ENCODE measurements at regions not wholly inside any gene's neighbourhood (a gene's known extent, or its start where the extent isn't known, plus 50 kb on each side); places are given as distances from the start of the nearest gene placed in this dataset.

GRCh38 chr11:46223252-46223513, 54.3 kb upstream of the CREB3L1 start:
- Histone ChIP-seq H2BK15ac (ENCODE audit: low read length) (no peak overlapping the region), H2AFZ (ENCODE audit: low read length) (no peak overlapping the region), H3K4me1 (ENCODE audit: control insufficient read depth in 2 of 2, insufficient read depth in 1 of 2, low read depth in 1 of 2, low read length in 2 of 2) (no peaks in the 10 kb centered on the region), H3K79me1 (ENCODE audit: low read depth, low read length) (no peaks in the 10 kb centered on the region), H2BK5ac (ENCODE audit: low read length) (no peak overlapping the region), H2AK5ac (ENCODE audit: low read depth, low read length) (no peak overlapping the region), H3K4ac (ENCODE audit: low read length) (no peak overlapping the region), H4K8ac (ENCODE audit: low read depth, low read length) (no peak overlapping the region), H3K36me3 (replicated peaks in 1 of 2; ENCODE audit: control insufficient read depth in 2 of 2, insufficient read depth in 2 of 2, low read length in 2 of 2) (no peaks in the 10 kb centered on the region), H3K9me3 (replicated peaks in 1 of 2; ENCODE audit: control insufficient read depth in 2 of 2, insufficient read depth in 1 of 2, low read depth in 1 of 2, low read length in 2 of 2) (peaks cover 0 to 1% of the 10 kb centered on the region in 2 donors), H2BK120ac (ENCODE audit: low read depth, low read length) (no peak overlapping the region), H3K23ac (ENCODE audit: low read depth, low read length, poor library complexity) (no peak overlapping the region), H3K14ac (ENCODE audit: low read length) (no peak overlapping the region), H3K18ac (ENCODE audit: low read length) (no peak overlapping the region), H3K27me3 (ENCODE audit: control insufficient read depth in 3 of 3, insufficient read depth in 3 of 3, low read depth in 1 of 3, low read length in 3 of 3) (no peaks in the 10 kb centered on the region), H3K4me3 (ENCODE audit: low read length in 2 of 2) (no peak overlapping the region), H3K27ac (replicated peaks; ENCODE audit: low read length) (no peak overlapping the region), H2BK12ac (ENCODE audit: low read length) (no peak overlapping the region), H3K9ac (ENCODE audit: low read depth, low read length, poor library complexity) (no peak overlapping the region), H4K91ac (ENCODE audit: low read depth, low read length, poor library complexity) (no peak overlapping the region), H3K4me2 (ENCODE audit: insufficient read depth, low read length, poor library complexity, severe bottlenecking) (no peak overlapping the region)
- WGBS, 2 donors (ENCODE audit: extremely low coverage in 2 of 2, insufficient read length in 2 of 2, insufficient replicate concordance in 1 of 2): no CpG with 5 or more reads among the region's 4 CpGs
- no peak for DNase-seq (ENCODE audit: low spot score)

- no peak for DNase-seq (ENCODE audit: low spot score)
- no peak overlapping the region for H2BK15ac ChIP-seq (ENCODE audit: low read length)
- no peak overlapping the region for H3K18ac ChIP-seq (ENCODE audit: low read length)
- H3K27ac ChIP-seq (replicated peaks; ENCODE audit: low read length): no peak overlapping the region
- H2AK5ac ChIP-seq (ENCODE audit: low read depth, low read length): no peak overlapping the region
- no peak overlapping the region for H3K9ac ChIP-seq (ENCODE audit: low read depth, low read length, poor library complexity)
- no peaks in the 10 kb centered on the region for H3K79me1 ChIP-seq (ENCODE audit: low read depth, low read length)
- H3K23ac ChIP-seq (ENCODE audit: low read depth, low read length, poor library complexity): no peak overlapping the region
- no peak overlapping the region for H2BK120ac ChIP-seq (ENCODE audit: low read depth, low read length)
- H4K91ac ChIP-seq (ENCODE audit: low read depth, low read length, poor library complexity): no peak overlapping the region
- no peak overlapping the region for H3K4me2 ChIP-seq (ENCODE audit: insufficient read depth, low read length, poor library complexity, severe bottlenecking)
- H3K4ac ChIP-seq (ENCODE audit: low read length): no peak overlapping the region
- no peak overlapping the region for H2BK5ac ChIP-seq (ENCODE audit: low read length)
- no CpG with 5 or more reads among the region's 5 CpGs for WGBS, 2 donors (ENCODE audit: extremely low coverage in 2 of 2, insufficient read length in 2 of 2, insufficient replicate concordance in 1 of 2)
- H3K4me3 ChIP-seq (ENCODE audit: low read length in 2 of 2): no peak overlapping the region
- no peaks in the 10 kb centered on the region for H3K27me3 ChIP-seq (ENCODE audit: control insufficient read depth in 3 of 3, insufficient read depth in 3 of 3, low read depth in 1 of 3, low read length in 3 of 3)
- no peak overlapping the region for H4K8ac ChIP-seq (ENCODE audit: low read depth, low read length)
- H2BK12ac ChIP-seq (ENCODE audit: low read length): no peak overlapping the region
- peak overlapping the region; percentile 17 for H2AFZ ChIP-seq (ENCODE audit: low read length)
- H3K36me3 ChIP-seq (replicated peaks in 1 of 2; ENCODE audit: control insufficient read depth in 2 of 2, insufficient read depth in 2 of 2, low read length in 2 of 2): no peaks in the 10 kb centered on the region
- peaks cover 0 to 1% of the 10 kb centered on the region in 2 donors for H3K9me3 ChIP-seq (replicated peaks in 1 of 2; ENCODE audit: control insufficient read depth in 2 of 2, insufficient read depth in 1 of 2, low read depth in 1 of 2, low read length in 2 of 2)
- H3K4me1 ChIP-seq (ENCODE audit: control insufficient read depth in 2 of 2, insufficient read depth in 1 of 2, low read depth in 1 of 2, low read length in 2 of 2): no peaks in the 10 kb centered on the region
- no peak overlapping the region for H3K14ac ChIP-seq (ENCODE audit: low read length)
Measured at GRCh38 chr11:46222490-46223251, 54.8 kb upstream of the CREB3L1 start.

- no peaks in the 10 kb centered on the region for H3K36me3 ChIP-seq (replicated peaks in 1 of 2; ENCODE audit: control insufficient read depth in 2 of 2, insufficient read depth in 2 of 2, low read length in 2 of 2)
- no peak overlapping the region for H2AFZ ChIP-seq (ENCODE audit: low read length)
- no peak overlapping the region for H3K23ac ChIP-seq (ENCODE audit: low read depth, low read length, poor library complexity)
- no peak overlapping the region for H3K4ac ChIP-seq (ENCODE audit: low read length)
- H3K18ac ChIP-seq (ENCODE audit: low read length): no peak overlapping the region
- no peak overlapping the region for H3K27ac ChIP-seq (replicated peaks; ENCODE audit: low read length)
- no peak overlapping the region for H3K14ac ChIP-seq (ENCODE audit: low read length)
- H2BK12ac ChIP-seq (ENCODE audit: low read length): no peak overlapping the region
- H2AK5ac ChIP-seq (ENCODE audit: low read depth, low read length): no peak overlapping the region
- no peak overlapping the region for H2BK120ac ChIP-seq (ENCODE audit: low read depth, low read length)
- H3K79me1 ChIP-seq (ENCODE audit: low read depth, low read length): no peaks in the 10 kb centered on the region
- no peaks in the 10 kb centered on the region for H3K4me1 ChIP-seq (ENCODE audit: control insufficient read depth in 2 of 2, insufficient read depth in 1 of 2, low read depth in 1 of 2, low read length in 2 of 2)
- H3K4me2 ChIP-seq (ENCODE audit: insufficient read depth, low read length, poor library complexity, severe bottlenecking): no peak overlapping the region
- peaks cover 0 to under 1% of the 10 kb centered on the region in 2 donors for H3K9me3 ChIP-seq (replicated peaks in 1 of 2; ENCODE audit: control insufficient read depth in 2 of 2, insufficient read depth in 1 of 2, low read depth in 1 of 2, low read length in 2 of 2)
- H4K8ac ChIP-seq (ENCODE audit: low read depth, low read length): no peak overlapping the region
- peaks cover 0 to 3% (median under 1%) of the 10 kb centered on the region in 3 experiments for H3K27me3 ChIP-seq (ENCODE audit: control insufficient read depth in 3 of 3, insufficient read depth in 3 of 3, low read depth in 1 of 3, low read length in 3 of 3)
- no peak overlapping the region for H3K4me3 ChIP-seq (ENCODE audit: low read length in 2 of 2)
- no peak overlapping the region for H4K91ac ChIP-seq (ENCODE audit: low read depth, low read length, poor library complexity)
- H3K9ac ChIP-seq (ENCODE audit: low read depth, low read length, poor library complexity): no peak overlapping the region
- no CpG with 5 or more reads among the region's 3 CpGs for WGBS, 2 donors (ENCODE audit: extremely low coverage in 2 of 2, insufficient read length in 2 of 2, insufficient replicate concordance in 1 of 2)
- no peak for DNase-seq (ENCODE audit: low spot score)
- H2BK5ac ChIP-seq (ENCODE audit: low read length): no peak overlapping the region
- H2BK15ac ChIP-seq (ENCODE audit: low read length): no peak overlapping the region
Measured at GRCh38 chr11:46220313-46220712, 57.1 kb upstream of the CREB3L1 start.

GRCh38 chr11:46216765-46217089, 60.7 kb upstream of the CREB3L1 start:
- H3K4me2 ChIP-seq (ENCODE audit: insufficient read depth, low read length, poor library complexity, severe bottlenecking): no peak overlapping the region
- no peaks in the 10 kb centered on the region for H3K36me3 ChIP-seq (replicated peaks in 1 of 2; ENCODE audit: control insufficient read depth in 2 of 2, insufficient read depth in 2 of 2, low read length in 2 of 2)
- H3K9me3 ChIP-seq (replicated peaks in 1 of 2; ENCODE audit: control insufficient read depth in 2 of 2, insufficient read depth in 1 of 2, low read depth in 1 of 2, low read length in 2 of 2): no peaks in the 10 kb centered on the region
- no peak overlapping the region for H2BK15ac ChIP-seq (ENCODE audit: low read length)
- no peak overlapping the region for H3K23ac ChIP-seq (ENCODE audit: low read depth, low read length, poor library complexity)
- no peak overlapping the region for H4K91ac ChIP-seq (ENCODE audit: low read depth, low read length, poor library complexity)
- no peak overlapping the region for H2BK5ac ChIP-seq (ENCODE audit: low read length)
- H3K27me3 ChIP-seq (ENCODE audit: control insufficient read depth in 3 of 3, insufficient read depth in 3 of 3, low read depth in 1 of 3, low read length in 3 of 3): peaks cover 0 to 11% (median 1%) of the 10 kb centered on the region in 3 experiments
- H3K79me1 ChIP-seq (ENCODE audit: low read depth, low read length): no peaks in the 10 kb centered on the region
- H4K8ac ChIP-seq (ENCODE audit: low read depth, low read length): no peak overlapping the region
- WGBS, 2 donors (ENCODE audit: extremely low coverage in 2 of 2, insufficient read length in 2 of 2, insufficient replicate concordance in 1 of 2): no CpG with 5 or more reads among the region's 6 CpGs
- H3K4ac ChIP-seq (ENCODE audit: low read length): no peak overlapping the region
- no peak overlapping the region for H2AK5ac ChIP-seq (ENCODE audit: low read depth, low read length)
- no peak overlapping the region for H3K14ac ChIP-seq (ENCODE audit: low read length)
- H3K18ac ChIP-seq (ENCODE audit: low read length): no peak overlapping the region
- H3K27ac ChIP-seq (replicated peaks; ENCODE audit: low read length): no peak overlapping the region
- H3K9ac ChIP-seq (ENCODE audit: low read depth, low read length, poor library complexity): no peak overlapping the region
- no peak for DNase-seq (ENCODE audit: low spot score)
- H2AFZ ChIP-seq (ENCODE audit: low read length): no peak overlapping the region
- no peak overlapping the region for H2BK12ac ChIP-seq (ENCODE audit: low read length)
- H2BK120ac ChIP-seq (ENCODE audit: low read depth, low read length): no peak overlapping the region
- H3K4me3 ChIP-seq (ENCODE audit: low read length in 2 of 2): no peak overlapping the region
- H3K4me1 ChIP-seq (ENCODE audit: control insufficient read depth in 2 of 2, insufficient read depth in 1 of 2, low read depth in 1 of 2, low read length in 2 of 2): no peaks in the 10 kb centered on the region
